ENCODE measurements at regions not wholly inside any gene's neighbourhood (a gene's known extent, or its start where the extent isn't known, plus 50 kb on each side); places are given as distances from the start of the nearest gene placed in this dataset.

DNA sequence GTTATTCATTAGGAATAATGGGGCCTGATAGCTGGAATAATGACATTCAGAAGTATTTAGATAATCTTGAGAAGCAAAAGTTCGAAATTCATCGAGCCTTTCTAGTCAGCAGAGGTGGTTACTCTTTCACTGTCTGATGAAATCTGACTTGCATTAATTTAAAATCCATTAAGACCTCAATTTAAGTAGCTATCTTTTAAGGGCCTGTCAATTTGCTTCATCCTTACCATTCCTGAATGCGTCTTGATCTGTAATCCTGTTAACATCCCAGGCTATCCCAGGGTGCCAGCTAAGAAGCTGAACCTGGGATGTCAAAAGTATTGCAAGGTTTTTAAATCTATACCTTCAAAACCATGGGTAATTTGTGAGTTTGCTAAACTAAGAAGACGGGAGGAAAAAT is 1491.0 kb upstream of the MIR17HG start:
- TF ChIP-seq GATA2 (IDR thresholded peaks at IDR 0.05; ENCODE audit: low read depth, low read length): no peak
- TF ChIP-seq GATA3 (IDR thresholded peaks at IDR 0.05; ENCODE audit: low read depth, low read length): no peak

DNA sequence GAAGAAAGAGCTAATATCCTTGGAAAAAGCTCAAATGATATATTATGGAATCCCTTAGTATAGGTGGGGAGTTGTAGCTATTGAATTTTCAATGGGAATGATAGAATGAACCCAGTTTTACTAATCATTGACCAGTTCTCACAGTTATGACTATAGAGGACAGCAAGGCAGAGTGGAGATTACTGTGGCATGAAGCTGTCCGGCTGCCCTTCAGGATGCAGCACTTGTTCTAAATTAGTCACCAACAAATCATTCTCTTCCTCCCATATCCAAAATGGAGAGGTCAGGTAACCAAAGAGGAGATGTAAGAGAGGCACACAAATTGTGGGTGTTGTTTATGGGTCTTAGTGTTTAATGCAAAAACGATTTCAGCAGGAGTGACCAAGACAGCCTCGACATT is 1490.0 kb upstream of the MIR17HG start:
- TF ChIP-seq GATA3 (IDR thresholded peaks at IDR 0.05; ENCODE audit: low read depth, low read length) (no peak), GATA2 (IDR thresholded peaks at IDR 0.05; ENCODE audit: low read depth, low read length) (no peak)

DNA sequence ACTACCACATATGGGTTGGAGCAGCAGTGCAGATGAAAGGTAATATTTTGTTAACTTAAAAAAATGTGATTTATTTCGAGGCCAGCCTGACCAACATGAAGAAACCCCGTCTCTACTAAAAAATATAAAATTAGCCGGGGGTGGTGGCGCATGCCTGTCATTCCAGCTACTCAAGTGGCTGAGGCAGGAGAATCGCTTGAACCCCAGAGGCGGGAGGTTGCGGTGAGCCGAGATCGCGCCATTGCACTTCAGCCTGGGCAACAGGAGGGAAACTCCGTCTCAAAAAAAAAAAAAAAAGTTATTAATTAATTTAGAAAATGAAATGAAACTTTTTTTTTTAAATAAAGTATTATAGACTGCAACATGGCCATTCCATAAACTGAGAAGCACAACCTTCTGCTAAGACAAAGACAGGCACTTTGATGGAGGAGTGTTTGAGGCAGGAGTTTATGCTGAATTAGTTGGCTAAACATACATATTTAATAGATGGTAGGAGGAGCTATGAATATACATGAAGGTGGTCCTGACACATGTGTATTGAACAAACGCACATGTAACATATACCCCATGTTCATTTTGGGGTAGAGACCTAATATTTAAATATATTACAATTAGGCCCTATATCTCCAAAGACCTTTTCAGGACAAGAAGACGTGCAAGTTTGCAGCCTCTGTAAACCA is 1485.3 kb upstream of the MIR17HG start:
- TF ChIP-seq GATA2 (IDR thresholded peaks at IDR 0.05; ENCODE audit: low read depth, low read length): no peak
- TF ChIP-seq GATA3 (IDR thresholded peaks at IDR 0.05; ENCODE audit: low read depth, low read length): no peak

DNA sequence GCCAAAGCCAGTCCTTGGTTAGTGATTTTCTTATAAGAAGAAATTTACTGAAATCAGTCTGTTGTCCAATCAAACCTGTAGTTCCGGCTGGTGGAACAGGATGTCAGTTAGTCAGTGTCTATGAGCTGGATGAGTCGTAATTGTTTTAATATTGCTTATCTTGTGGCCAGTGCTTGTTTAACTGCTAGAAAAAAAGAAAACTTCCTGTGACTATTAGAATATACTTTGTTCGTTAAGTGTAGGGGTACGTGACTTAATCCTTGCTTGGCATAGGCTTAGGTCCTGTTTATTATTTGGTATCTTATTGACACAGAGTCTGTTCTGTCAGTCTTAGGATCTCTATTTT is 1484.8 kb upstream of the MIR17HG start:
- no peak for TF ChIP-seq GATA3 (IDR thresholded peaks at IDR 0.05; ENCODE audit: low read depth, low read length)
- no peak for TF ChIP-seq GATA2 (IDR thresholded peaks at IDR 0.05; ENCODE audit: low read depth, low read length)

DNA sequence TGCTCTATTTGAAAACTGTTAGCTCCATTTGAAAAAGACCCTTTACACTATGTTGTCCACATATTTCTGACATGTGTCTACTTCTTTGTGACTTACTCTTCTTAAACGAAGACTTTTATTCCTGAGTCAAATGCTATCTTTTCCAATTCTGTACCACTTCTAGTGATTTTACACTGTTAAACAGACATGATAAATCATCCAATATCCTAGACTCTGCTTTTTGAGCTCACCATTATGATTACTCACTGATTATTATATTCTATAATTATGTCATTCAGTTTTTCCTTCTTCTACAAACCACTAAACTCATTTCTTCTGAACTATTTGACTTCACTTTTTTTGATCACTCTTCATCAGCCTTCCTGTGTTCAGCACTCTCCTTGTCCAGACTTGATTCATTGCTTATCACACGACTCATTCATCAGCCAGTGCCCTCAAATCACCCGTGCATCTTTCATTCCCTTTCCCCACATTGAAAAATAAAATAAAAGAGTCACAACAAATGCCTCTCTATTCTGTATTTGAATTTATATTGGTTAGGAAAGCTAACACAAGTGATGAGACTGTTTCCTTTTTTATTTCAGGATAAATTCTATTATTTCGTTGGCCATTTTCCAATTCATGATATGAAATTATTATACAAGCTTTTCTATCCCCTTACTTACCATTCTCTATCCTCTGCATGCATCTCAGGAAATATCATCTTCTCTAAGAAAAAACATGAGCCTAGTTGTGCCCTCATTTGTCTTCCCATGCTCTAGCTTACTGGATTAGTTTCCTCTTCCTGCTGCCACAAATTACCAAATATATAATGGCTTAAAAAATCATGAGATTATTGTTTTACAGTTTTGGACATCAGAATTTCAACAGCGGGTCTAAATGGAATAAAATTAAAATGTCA is 1482.1 kb upstream of the MIR17HG start:
- no peak for TF ChIP-seq GATA3 (IDR thresholded peaks at IDR 0.05; ENCODE audit: low read depth, low read length)
- no peak for TF ChIP-seq GATA2 (IDR thresholded peaks at IDR 0.05; ENCODE audit: low read depth, low read length)

DNA sequence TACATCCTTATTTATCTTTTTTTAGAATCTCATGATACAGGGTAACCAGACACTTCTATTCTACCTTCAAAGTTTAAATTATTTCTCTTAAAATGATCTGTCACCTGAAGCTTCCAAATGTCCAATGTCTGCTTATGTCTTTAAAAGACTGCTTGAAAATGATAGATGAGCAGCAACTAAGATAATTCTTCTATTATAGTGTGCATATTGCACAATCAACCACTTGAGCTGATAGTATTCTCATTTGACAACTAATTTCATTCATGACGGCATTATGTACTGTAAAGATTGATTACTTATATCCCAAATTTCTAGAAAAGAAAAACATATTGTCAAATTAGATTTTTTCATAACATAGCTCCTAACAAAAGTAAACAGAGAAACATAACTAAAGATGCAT is 1478.2 kb upstream of the MIR17HG start:
- no peak for TF ChIP-seq GATA2 (IDR thresholded peaks at IDR 0.05; ENCODE audit: low read depth, low read length)

DNA sequence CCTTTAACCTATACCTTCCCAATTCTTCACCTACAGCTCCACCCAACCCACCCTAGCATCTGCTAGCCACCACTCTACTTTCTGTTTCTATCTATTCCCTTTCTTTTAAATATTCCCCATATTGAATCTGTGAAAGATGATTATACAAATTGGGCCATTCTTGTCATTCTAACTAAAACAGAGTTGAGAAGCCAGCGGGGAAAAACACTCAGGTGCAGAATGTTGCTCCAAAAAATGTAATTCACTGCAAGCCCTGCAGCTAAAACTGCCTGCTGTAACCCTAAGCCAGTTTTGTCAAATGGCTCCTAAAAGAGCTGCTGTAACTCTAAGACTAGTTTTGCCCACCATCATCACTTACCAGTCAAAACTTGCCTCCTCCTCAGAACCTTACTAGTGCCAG is 1468.6 kb upstream of the MIR17HG start:
- TF ChIP-seq GATA2 (IDR thresholded peaks at IDR 0.05; ENCODE audit: low read depth, low read length) (no peak), GATA3 (IDR thresholded peaks at IDR 0.05; ENCODE audit: low read depth, low read length) (no peak)

DNA sequence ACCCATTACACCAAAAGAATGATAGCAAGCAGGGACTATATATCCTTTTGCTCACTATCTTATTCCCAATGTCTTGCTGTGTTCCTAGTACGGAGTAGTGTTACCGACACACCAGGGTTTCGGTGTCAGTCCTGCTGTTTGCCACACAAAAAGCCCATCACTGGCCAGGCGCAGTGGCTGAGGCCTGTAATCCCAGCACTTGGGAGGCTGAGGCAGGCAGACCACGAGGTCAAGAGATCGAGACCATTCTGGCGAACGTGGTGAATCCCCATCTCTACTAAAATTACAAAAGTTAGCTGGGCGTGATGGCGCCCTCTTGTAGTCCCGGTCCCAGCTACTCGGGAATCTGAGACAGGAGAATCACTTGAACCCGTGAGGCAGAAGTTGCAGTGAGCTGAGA is 1467.3 kb upstream of the MIR17HG start:
- TF ChIP-seq GATA3 (IDR thresholded peaks at IDR 0.05; ENCODE audit: low read depth, low read length) (no peak), GATA2 (IDR thresholded peaks at IDR 0.05; ENCODE audit: low read depth, low read length) (no peak)

DNA sequence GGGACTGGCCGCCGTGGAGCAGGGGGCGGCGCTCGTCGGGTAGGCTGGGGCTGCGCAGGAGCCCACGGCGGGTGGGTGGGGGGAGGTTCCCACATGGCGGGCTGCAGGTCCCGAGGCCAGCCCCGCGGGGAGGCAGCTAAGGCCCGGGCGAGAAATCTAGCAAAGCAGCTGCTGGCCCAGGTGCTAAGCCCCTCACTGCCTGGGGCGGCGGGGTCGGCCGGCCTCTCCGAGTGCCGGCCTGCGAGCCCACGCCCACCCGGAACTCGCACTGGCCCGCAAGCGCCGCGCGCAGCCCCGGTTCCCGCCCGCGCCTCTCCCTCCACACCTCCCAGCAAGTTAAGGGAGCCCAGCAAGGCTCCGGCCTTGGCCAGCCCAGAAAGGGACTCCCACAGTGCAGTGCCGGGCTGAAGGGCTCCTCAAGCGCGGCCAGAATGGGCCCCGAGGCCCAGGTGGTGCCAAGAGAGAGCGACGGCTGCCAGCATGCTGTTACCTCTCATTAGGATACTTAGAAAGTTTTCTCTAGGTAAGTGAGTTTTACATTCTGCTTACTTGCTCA is 1463.5 kb upstream of the MIR17HG start:
- TF ChIP-seq GATA3 (IDR thresholded peaks at IDR 0.05; ENCODE audit: low read depth, low read length) (no peak), GATA2 (IDR thresholded peaks at IDR 0.05; ENCODE audit: low read depth, low read length) (no peak)

DNA sequence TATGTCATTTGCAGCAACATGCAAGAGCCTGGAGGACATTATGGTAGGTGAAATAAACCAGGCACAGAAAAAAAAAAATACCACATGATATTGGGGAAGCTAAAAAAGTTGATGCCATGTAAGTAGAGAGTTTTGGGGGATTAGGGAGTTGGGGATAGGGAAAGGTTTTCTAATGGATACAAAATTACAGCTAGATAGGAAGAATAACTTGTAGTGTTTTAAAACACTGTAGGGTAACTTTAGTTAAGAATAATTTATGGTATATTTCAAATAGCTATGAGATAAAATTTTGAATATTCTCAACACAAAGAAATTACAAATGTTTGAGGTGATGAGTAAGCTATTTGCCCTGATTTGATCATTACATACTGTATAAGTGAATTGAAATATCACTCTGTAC is 1456.7 kb upstream of the MIR17HG start:
- no peak for TF ChIP-seq GATA3 (IDR thresholded peaks at IDR 0.05; ENCODE audit: low read depth, low read length)

DNA sequence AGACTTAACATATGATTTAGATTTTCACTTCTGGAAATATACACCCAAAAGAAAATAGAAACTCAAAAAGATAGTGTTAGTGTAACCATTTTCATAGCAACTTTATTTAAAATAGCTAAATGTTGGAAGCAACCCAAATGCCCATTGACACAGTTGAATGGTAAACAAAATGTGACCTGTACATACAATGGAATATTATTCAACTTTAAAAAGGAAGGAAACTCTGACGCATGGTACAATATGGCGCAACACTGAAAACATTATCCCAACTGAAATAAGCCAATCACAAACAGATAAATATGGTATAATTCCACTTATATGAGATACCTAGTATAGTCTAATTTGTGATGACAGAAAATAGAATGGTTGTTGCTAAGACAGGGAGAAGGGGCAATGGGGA is 1456.1 kb upstream of the MIR17HG start:
- TF ChIP-seq GATA2 (IDR thresholded peaks at IDR 0.05; ENCODE audit: low read depth, low read length): no peak
- TF ChIP-seq GATA3 (IDR thresholded peaks at IDR 0.05; ENCODE audit: low read depth, low read length): no peak

DNA sequence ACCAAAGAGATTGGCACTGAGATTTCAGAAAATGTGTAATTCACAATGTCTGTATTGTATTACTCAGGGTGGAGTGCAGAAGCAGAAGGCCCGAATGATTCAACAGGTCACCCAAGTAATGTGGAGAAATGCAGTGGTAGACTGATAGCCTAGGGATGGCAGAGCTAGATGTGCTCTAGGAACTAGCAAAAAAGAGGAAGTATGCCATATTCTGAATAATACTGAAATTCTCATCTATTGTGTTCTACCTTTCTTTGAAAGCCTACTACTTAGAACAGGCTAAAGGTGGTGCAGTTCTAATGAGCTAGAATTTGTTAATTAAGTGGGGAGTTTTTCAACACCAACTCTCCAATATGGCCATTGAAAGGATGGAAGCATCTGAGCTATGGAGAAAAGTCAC is 1449.8 kb upstream of the MIR17HG start:
- TF ChIP-seq GATA2 (IDR thresholded peaks at IDR 0.05; ENCODE audit: low read depth, low read length) (no peak), GATA3 (IDR thresholded peaks at IDR 0.05; ENCODE audit: low read depth, low read length) (no peak)

DNA sequence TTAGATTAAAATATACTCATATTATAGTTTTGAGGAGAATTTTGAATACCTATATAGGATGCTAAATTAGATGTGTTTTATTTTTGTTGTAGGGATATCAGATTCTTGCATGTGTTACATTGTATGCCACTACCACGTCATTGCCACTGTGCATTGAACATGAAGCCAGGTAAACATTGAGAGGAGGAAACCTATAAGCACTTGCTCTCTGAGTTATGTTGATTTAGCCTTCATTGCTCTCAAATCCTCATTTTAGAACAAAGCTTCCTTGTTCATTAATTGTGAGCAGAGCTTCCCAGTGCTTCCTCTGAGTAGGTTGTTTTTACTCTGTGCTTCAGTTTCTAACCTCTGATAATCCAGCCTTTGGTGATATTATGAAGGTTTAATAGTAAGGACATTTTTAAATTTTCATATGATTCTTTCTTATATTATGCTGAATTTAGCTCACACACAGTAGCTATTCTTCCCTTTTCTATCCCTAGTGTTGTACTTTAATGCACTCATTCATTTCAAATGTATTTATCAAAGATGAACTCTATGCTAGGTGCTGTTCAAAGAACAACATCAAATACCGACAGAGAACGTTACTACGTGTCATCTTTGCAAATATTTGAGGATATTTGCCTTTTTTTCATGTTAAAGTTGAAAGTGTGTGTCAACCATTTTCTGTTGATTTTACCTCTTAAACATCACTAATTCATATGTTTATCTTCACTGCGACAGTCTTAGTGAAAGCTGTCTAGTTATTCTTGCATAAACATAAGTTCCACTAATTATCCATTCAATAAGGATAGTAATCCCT is 1448.0 kb upstream of the MIR17HG start:
- TF ChIP-seq GATA2 (IDR thresholded peaks at IDR 0.05; ENCODE audit: low read depth, low read length) (no peak), GATA3 (IDR thresholded peaks at IDR 0.05; ENCODE audit: low read depth, low read length) (no peak)

DNA sequence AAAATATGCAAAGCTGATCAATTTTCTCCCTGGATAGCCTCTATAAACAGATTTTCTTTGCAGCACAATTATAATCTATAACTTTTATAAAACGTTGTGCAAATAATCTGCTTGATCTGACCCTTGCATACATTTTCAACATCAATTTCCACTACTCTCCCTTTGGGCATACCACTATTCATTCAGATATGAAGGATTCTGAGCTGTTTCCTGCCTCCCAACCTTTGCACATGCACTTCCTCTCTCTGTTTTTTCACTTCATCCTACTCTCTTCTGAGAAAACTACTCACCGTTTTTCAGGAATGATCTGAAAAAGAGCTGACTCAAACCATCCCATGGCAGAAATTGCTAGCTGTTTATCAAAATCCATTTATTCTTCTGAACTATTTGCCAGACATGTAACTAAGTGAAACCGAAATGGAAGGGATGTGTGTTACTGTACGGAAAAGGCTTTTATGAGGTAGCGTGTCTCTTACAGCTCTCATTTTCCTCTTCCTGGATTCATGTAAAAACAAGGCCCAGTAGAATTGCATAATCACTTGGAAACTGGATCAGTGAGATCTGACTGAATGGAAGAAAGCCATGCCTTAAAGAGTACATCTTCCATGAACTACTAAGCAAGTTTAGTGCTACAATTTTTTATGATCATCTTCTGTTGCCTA is 1447.3 kb upstream of the MIR17HG start:
- TF ChIP-seq GATA2 (IDR thresholded peaks at IDR 0.05; ENCODE audit: low read depth, low read length): no peak
- TF ChIP-seq GATA3 (IDR thresholded peaks at IDR 0.05; ENCODE audit: low read depth, low read length): no peak

Data from SH-SY5Y (cell line).